GM23338 (cell line): ENCODE measurements at regions not wholly inside any gene's neighbourhood (a gene's known extent, or its start where the extent isn't known, plus 50 kb on each side); places are given as distances from the start of the nearest gene placed in this dataset.

Experiments used
- CREB1 ChIP-seq: fragments of 250-450 bp; sonication (Bioruptor Pico); IDR thresholded peaks from 2 replicates; pipeline ENCODE4 v1.5.0; 2020; ENCODE audit warnings: low read depth, mild to moderate bottlenecking, moderate library complexity
- CTCF ChIP-seq, 2 experiments: fragments of 200-600 bp in 1 of 2; sonication (generic) in 1 of 2; conservative IDR thresholded peaks; 2 replicates each; pipeline versions ENCODE4 v1.5.1 to v1.6.1; 2016 to 2017; ENCODE audit warnings: antibody characterized with exemption in 2 of 2, low read depth in 2 of 2, mild to moderate bottlenecking in 2 of 2, moderate library complexity in 1 of 2
- EZH2 ChIP-seq: fragments of 200-600 bp; sonication (generic); IDR thresholded peaks from one replicate; pipeline ENCODE4 v1.8.0; 2017; ENCODE audit warnings: antibody characterized with exemption, mild to moderate bottlenecking, low read depth; ENCODE audit not compliant: unreplicated experiment
- EZH2phosphoT487 ChIP-seq: fragments of 200-600 bp; sonication (generic); IDR thresholded peaks from one replicate; pipeline ENCODE4 v1.8.1; 2018; ENCODE audit warnings: antibody characterized with exemption; ENCODE audit not compliant: unreplicated experiment
- JUNB ChIP-seq: IDR thresholded peaks from one replicate; pipeline ENCODE4 v1.6.1; 2016; ENCODE audit warnings: antibody characterized with exemption; ENCODE audit not compliant: unreplicated experiment
- POLR2AphosphoS5 ChIP-seq: IDR thresholded peaks from 2 replicates; pipeline ENCODE4 v1.6.1; 2016; ENCODE audit warnings: antibody characterized with exemption, low read depth
- STAT1 ChIP-seq: IDR thresholded peaks from one replicate; pipeline ENCODE4 v1.6.1; 2016; ENCODE audit warnings: antibody characterized with exemption; ENCODE audit not compliant: unreplicated experiment
- TF ChIP-seq, protein P1 (sequence below): IDR thresholded peaks from one replicate; pipeline ENCODE4 v1.6.1; 2018; ENCODE audit warnings: antibody characterized with exemption; ENCODE audit not compliant: unreplicated experiment
- TF ChIP-seq, protein P2 (sequence below): IDR thresholded peaks from 2 replicates; pipeline ENCODE4 v1.6.1; 2016; ENCODE audit warnings: antibody characterized with exemption

DNA sequence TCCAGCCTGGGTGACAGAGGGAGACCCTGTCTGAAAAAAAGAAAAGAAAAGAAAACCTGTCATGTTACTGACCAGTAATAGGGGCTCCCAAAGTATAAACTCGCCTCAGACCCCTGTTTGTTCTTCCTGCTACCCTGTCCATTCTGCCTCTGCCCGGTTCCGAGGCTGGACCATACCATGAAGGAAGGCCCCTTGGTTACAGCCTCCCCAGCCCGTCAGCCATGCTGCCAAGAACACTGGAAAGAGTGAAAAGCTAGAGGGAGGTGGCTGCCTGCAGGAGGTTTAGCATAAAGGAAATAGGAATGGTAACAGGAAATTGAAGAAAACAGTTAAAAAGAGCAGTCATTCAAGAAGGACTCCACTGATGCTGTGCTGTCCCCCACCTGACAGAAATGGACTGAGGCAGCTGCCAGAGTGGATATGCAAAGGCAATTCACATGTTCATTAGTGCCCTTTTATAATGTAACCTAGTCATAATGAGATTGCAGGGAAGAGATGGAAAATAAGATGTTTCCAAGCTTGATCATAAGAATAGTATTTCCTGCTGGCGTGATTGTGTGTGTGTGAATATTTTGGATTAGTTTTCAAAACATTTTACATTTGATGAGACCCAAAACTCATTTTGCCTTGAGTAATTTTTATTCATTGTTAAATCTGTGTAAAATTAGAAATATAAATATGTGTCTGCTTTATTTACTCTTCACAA lies 102.6 kb downstream of the GOSR1 start:
- TF ChIP-seq POLR2AphosphoS5 (no peak), STAT1 (no peak), CTCF (conservative IDR thresholded peaks at IDR 0.05; ENCODE audit: low read depth in 2 of 2) (no peak), EZH2phosphoT487 (no peak), CREB1 (no peak), JUNB (no peak), EZH2 (no peak)
- TF ChIP-seq, protein P1, sequence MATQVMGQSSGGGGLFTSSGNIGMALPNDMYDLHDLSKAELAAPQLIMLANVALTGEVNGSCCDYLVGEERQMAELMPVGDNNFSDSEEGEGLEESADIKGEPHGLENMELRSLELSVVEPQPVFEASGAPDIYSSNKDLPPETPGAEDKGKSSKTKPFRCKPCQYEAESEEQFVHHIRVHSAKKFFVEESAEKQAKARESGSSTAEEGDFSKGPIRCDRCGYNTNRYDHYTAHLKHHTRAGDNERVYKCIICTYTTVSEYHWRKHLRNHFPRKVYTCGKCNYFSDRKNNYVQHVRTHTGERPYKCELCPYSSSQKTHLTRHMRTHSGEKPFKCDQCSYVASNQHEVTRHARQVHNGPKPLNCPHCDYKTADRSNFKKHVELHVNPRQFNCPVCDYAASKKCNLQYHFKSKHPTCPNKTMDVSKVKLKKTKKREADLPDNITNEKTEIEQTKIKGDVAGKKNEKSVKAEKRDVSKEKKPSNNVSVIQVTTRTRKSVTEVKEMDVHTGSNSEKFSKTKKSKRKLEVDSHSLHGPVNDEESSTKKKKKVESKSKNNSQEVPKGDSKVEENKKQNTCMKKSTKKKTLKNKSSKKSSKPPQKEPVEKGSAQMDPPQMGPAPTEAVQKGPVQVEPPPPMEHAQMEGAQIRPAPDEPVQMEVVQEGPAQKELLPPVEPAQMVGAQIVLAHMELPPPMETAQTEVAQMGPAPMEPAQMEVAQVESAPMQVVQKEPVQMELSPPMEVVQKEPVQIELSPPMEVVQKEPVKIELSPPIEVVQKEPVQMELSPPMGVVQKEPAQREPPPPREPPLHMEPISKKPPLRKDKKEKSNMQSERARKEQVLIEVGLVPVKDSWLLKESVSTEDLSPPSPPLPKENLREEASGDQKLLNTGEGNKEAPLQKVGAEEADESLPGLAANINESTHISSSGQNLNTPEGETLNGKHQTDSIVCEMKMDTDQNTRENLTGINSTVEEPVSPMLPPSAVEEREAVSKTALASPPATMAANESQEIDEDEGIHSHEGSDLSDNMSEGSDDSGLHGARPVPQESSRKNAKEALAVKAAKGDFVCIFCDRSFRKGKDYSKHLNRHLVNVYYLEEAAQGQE, result no peak
- TF ChIP-seq, protein P2, sequence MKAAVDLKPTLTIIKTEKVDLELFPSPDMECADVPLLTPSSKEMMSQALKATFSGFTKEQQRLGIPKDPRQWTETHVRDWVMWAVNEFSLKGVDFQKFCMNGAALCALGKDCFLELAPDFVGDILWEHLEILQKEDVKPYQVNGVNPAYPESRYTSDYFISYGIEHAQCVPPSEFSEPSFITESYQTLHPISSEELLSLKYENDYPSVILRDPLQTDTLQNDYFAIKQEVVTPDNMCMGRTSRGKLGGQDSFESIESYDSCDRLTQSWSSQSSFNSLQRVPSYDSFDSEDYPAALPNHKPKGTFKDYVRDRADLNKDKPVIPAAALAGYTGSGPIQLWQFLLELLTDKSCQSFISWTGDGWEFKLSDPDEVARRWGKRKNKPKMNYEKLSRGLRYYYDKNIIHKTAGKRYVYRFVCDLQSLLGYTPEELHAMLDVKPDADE, result no peak
